NT2/D1 (cell line): ENCODE measurements at regions not wholly inside any gene's neighbourhood (a gene's known extent, or its start where the extent isn't known, plus 50 kb on each side); places are given as distances from the start of the nearest gene placed in this dataset.

Source experiments
- SUZ12 ChIP-seq: IDR thresholded peaks from 2 replicates; pipeline ENCODE4 v1.6.1; 2011; ENCODE audit not compliant: insufficient read length, insufficient read depth; ENCODE audit errors: extremely low read depth
- YY1 ChIP-seq: IDR thresholded peaks from 2 replicates; pipeline ENCODE4 v1.6.1; 2011; ENCODE audit not compliant: insufficient read length, insufficient read depth
- ZNF274 ChIP-seq: IDR thresholded peaks from 2 replicates; pipeline ENCODE4 v1.6.1; 2011; ENCODE audit warnings: mild to moderate bottlenecking, low read depth, low read length

DNA sequence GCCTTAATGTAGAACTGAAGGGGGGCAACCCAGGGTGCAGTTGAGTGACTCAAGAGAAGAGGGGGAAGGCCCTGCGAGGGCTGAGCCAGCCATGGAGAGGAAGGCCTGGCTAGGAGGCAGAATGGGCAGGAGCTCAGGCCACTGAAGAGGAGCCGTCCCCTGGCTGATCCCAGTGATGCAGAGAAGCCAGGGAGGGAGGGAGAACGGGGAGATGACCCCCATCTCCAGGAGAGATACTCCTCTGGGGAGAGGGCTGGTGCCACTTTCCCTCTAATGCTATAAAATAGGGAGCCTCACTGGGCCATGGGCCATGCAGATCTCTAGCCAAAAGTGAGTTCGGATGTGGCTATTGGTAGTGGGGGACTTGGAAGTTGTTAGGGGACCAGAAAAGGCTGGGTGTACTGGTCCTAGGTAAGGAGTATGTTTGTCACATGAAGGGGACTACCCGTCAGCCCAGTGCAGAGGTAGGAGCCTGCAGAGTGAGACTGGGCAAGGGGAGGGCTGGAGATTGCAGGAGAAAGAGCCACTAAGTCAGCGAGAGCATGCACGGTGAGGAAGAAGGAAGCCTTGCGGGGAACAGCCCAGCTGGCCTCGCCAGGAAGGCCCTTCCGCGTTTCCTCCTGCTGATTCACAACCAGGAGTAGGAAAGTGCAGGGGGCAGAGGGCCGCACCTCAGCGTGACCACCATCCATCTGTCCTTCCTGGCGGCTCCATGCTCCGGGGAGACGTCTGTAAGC is 347.6 kb downstream of the TCERG1L start:
- TF ChIP-seq YY1, result no peak
- TF ChIP-seq SUZ12, result no peak
- no peak for TF ChIP-seq ZNF274
